ENCODE measurements at regions not wholly inside any gene's neighbourhood (a gene's known extent, or its start where the extent isn't known, plus 50 kb on each side); places are given as distances from the start of the nearest gene placed in this dataset.

DNA sequence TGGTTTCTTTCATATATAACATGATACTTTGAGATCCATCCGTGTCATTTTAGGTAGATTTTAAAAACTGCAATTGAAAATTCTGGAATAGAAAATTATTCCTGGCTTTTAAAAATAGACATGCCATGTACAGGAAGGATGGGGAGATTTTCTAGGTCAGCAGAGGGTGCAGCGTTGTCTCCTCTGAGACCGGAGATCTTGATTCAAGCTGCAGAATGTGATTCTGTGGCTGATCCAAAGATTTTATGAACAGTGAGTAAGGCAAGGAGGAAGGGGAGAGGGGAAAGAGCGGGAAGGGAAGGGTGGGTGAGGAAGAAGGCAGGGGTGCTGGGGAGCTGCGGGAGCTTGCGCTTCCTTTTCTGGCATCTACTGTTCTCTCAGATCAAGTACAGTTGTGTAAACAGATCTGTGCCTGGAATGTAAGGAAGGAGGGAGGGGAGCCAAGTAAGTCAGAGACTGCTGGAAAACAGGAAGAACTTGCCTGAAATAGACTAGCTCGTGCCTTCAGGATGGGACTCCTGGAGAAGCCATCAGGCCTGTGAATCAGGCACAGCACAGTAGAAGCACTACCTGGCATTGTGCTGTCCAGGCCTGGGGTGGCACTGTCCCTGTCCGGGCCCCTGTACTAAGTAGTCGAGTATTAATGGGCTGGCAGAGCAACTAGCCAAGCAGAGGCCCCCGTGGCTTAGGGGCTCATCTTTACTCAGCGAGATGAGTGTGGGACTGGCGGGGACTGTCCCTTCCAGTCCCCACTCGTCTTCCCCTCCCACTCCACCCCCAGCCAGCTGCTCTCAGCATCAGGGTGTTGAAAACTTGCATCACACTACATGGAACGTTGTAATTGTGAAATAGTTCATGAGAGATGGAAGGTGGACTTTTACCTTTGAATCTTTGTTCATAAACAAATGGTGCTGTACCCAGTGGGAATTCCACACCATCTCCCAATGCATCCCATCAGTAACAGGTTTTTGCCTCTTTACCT lies 163.5 kb downstream of the UXS1 start:
- Histone ChIP-seq H3K9me2 (no peaks in the 10 kb centered on the region), H3K9me3 (no peaks in the 10 kb centered on the region), H2AFZ (ENCODE audit: low read depth) (no peak overlapping the region), H3K4me2 (no peak overlapping the region), H3K4me1 (ENCODE audit: control insufficient read depth in 1 of 2, insufficient read depth in 2 of 2, low read depth in 1 of 2, low read length in 1 of 2) (peaks cover 0 to 9% of the 10 kb centered on the region in 2 experiments; a peak in 1 of 4 replicates), H3K27ac (ENCODE audit: low read depth in 2 of 2, low read length in 1 of 2) (no peak overlapping the region), H3K9ac (no peak overlapping the region), H3K4me3 (ENCODE audit: low read depth in 2 of 2, low read length in 1 of 2) (no peak overlapping the region), H3K27me3 (ENCODE audit: insufficient read depth) (no peaks in the 10 kb centered on the region), H3K36me3 (replicated peaks in 1 of 2; ENCODE audit: control insufficient read depth in 1 of 2, insufficient read depth in 2 of 2, low read length in 1 of 2) (no peaks in the 10 kb centered on the region), H3F3A (replicated peaks; ENCODE audit: insufficient read depth) (no peaks in the 10 kb centered on the region), H4K20me1 (ENCODE audit: insufficient read depth) (no peaks in the 10 kb centered on the region), H3K79me2 (ENCODE audit: insufficient read depth) (no peaks in the 10 kb centered on the region)
- DNase-seq = no peak
- ChIA-PET POLR2A (no interaction called here), CTCF (interaction anchor here (1.3 kb wide), 1 partner anchor 454 kb away, joined by 3 read pairs; no protein-coding TSS in a partner anchor)
- 31% methylated on average over 11 of the region's 14 CpGs for WGBS (ENCODE audit: low lambda C conversion rate)
- TF ChIP-seq NRF1 (IDR thresholded peaks at IDR 0.05; ENCODE audit: low read depth, low read length) (no peak), TCF12 (IDR thresholded peaks at IDR 0.05) (no peak), EP300 (IDR thresholded peaks at IDR 0.05; ENCODE audit: borderline replicate concordance in 1 of 2, low read depth in 1 of 2, low read length in 1 of 2) (no peak)

GRCh38 chr2:106028192-106028591 lies 165.9 kb downstream of the UXS1 start:
- ChIA-PET POLR2A (no interaction called here), CTCF (no interaction called here)
- Histone ChIP-seq H3K9me2 (no peaks in the 10 kb centered on the region), H2AFZ (ENCODE audit: low read depth) (no peak overlapping the region), H3K9me3 (no peaks in the 10 kb centered on the region), H3K9ac (no peak overlapping the region), H3K27me3 (ENCODE audit: insufficient read depth) (no peaks in the 10 kb centered on the region), H3F3A (replicated peaks; ENCODE audit: insufficient read depth) (no peaks in the 10 kb centered on the region), H4K20me1 (ENCODE audit: insufficient read depth) (no peaks in the 10 kb centered on the region), H3K79me2 (ENCODE audit: insufficient read depth) (no peaks in the 10 kb centered on the region), H3K36me3 (replicated peaks in 1 of 2; ENCODE audit: control insufficient read depth in 1 of 2, insufficient read depth in 2 of 2, low read length in 1 of 2) (no peaks in the 10 kb centered on the region), H3K4me2 (no peak overlapping the region), H3K4me1 (ENCODE audit: control insufficient read depth in 1 of 2, insufficient read depth in 2 of 2, low read depth in 1 of 2, low read length in 1 of 2) (peaks cover 0 to 9% of the 10 kb centered on the region in 2 experiments; a peak in 1 of 4 replicates), H3K4me3 (ENCODE audit: low read depth in 2 of 2, low read length in 1 of 2) (no peak overlapping the region), H3K27ac (ENCODE audit: low read depth in 2 of 2, low read length in 1 of 2) (no peak overlapping the region)
- DNase-seq = no peak
- WGBS (ENCODE audit: low lambda C conversion rate) = 19% methylated on average over 4 of the region's 4 CpGs
- TF ChIP-seq NFIC (IDR thresholded peaks at IDR 0.05; ENCODE audit: borderline replicate concordance) (no peak), RCOR1 (IDR thresholded peaks at IDR 0.05; ENCODE audit: low read length) (no peak), GATA2 (CRISPR knock-in tag; IDR thresholded peaks at IDR 0.05) (no peak), TAF1 (IDR thresholded peaks at IDR 0.05; ENCODE audit: borderline replicate concordance, low read depth, low read length) (no peak)

DNA sequence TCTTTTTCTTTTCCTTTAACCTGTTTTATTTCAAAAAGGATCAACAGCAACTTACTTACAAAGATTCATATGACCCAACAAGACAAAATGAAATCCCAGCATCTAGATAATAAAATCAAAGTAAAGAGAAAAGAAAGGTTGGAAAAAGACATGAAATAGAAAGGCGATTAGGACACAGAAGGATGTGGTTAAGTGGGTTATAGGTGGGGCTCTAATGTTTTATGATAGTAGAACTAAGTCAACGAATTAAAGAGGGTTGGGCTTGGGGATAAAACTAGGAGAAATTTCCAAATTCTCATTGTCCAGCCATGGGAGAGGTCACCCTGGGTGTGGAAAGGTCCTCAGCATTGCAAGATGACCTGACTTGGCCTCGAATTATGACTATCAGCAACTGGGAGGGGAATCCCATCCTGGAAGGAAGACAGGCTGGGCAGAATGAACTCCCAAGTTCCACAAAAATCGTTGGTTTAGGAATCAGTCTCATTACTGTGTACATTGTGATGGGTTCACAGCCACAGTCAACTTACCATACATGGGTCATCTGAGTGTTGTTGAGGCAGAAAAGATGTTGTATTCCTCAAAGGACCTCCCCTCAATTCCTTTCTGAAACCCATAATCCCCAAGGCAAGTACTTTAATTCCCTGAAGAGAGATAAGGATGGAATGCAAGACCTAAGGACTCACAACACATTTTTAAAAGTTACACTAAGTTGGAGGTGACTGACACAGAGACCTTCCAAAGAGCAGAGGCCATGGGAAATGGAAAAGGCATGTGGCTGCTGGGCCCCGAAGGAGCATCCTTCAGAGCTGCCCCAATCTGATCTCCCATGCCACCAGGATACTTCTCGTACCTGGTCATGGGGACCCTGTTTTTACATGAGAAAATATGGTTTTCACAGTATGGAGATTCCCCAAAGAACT lies 167.6 kb downstream of the UXS1 start:
- H3K9me3 ChIP-seq = no peaks in the 10 kb centered on the region
- H3F3A ChIP-seq (replicated peaks; ENCODE audit: insufficient read depth) = no peaks in the 10 kb centered on the region
- no peak overlapping the region for H3K27ac ChIP-seq (ENCODE audit: low read depth in 2 of 2, low read length in 1 of 2)
- WGBS (ENCODE audit: low lambda C conversion rate) = 17% methylated on average over 6 of the region's 6 CpGs
- peaks cover 0 to 12% of the 10 kb centered on the region in 2 experiments; a peak in 1 of 4 replicates for H3K4me1 ChIP-seq (ENCODE audit: control insufficient read depth in 1 of 2, insufficient read depth in 2 of 2, low read depth in 1 of 2, low read length in 1 of 2)
- ChIA-PET CTCF (no interaction called here), POLR2A (no interaction called here)
- no peaks in the 10 kb centered on the region; the same call in 1 of the 2 replicates for H3K27me3 ChIP-seq (ENCODE audit: insufficient read depth)
- no peak overlapping the region for H3K4me2 ChIP-seq
- H3K36me3 ChIP-seq (replicated peaks in 1 of 2; ENCODE audit: control insufficient read depth in 1 of 2, insufficient read depth in 2 of 2, low read length in 1 of 2) = no peaks in the 10 kb centered on the region
- H2AFZ ChIP-seq (ENCODE audit: low read depth) = no peak overlapping the region
- no peak for DNase-seq
- H3K79me2 ChIP-seq (ENCODE audit: insufficient read depth) = no peaks in the 10 kb centered on the region
- H3K9me2 ChIP-seq = no peaks in the 10 kb centered on the region
- no peaks in the 10 kb centered on the region for H4K20me1 ChIP-seq (ENCODE audit: insufficient read depth)
- H3K9ac ChIP-seq = no peak overlapping the region
- H3K4me3 ChIP-seq (ENCODE audit: low read depth in 2 of 2, low read length in 1 of 2) = no peak overlapping the region
- TF ChIP-seq TAF1 (IDR thresholded peaks at IDR 0.05; ENCODE audit: borderline replicate concordance, low read depth, low read length) (no peak), RFX5 (IDR thresholded peaks at IDR 0.05; ENCODE audit: low read length) (no peak), RCOR1 (IDR thresholded peaks at IDR 0.05; ENCODE audit: low read length) (no peak), GATA2 (CRISPR knock-in tag; IDR thresholded peaks at IDR 0.05) (no peak), GABPA (IDR thresholded peaks at IDR 0.05; ENCODE audit: low read depth) (no peak), RAD21 (IDR thresholded peaks at IDR 0.05; ENCODE audit: low read length) (no peak), TCF12 (IDR thresholded peaks at IDR 0.05) (no peak), ELF1 (IDR thresholded peaks at IDR 0.05) (no peak), YY1 (IDR thresholded peaks at IDR 0.05; ENCODE audit: low read depth) (no peak), SMC3 (IDR thresholded peaks at IDR 0.05; ENCODE audit: low read depth, low read length) (no peak), SIN3A (IDR thresholded peaks at IDR 0.05; ENCODE audit: borderline replicate concordance, low read depth, low read length) (no peak)
- TF ChIP-seq, protein P1, sequence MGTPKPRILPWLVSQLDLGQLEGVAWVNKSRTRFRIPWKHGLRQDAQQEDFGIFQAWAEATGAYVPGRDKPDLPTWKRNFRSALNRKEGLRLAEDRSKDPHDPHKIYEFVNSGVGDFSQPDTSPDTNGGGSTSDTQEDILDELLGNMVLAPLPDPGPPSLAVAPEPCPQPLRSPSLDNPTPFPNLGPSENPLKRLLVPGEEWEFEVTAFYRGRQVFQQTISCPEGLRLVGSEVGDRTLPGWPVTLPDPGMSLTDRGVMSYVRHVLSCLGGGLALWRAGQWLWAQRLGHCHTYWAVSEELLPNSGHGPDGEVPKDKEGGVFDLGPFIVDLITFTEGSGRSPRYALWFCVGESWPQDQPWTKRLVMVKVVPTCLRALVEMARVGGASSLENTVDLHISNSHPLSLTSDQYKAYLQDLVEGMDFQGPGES (IDR thresholded peaks at IDR 0.05; ENCODE audit: low read depth, low read length) = no peak
- TF ChIP-seq, protein P2, sequence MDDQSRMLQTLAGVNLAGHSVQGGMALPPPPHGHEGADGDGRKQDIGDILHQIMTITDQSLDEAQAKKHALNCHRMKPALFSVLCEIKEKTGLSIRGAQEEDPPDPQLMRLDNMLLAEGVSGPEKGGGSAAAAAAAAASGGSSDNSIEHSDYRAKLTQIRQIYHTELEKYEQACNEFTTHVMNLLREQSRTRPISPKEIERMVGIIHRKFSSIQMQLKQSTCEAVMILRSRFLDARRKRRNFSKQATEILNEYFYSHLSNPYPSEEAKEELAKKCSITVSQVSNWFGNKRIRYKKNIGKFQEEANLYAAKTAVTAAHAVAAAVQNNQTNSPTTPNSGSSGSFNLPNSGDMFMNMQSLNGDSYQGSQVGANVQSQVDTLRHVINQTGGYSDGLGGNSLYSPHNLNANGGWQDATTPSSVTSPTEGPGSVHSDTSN (IDR thresholded peaks at IDR 0.05) = no peak
